DMS53 treated with DMSO at 0.1 percent for 48 hours (cell line): ENCODE measurements at regions not wholly inside any gene's neighbourhood (a gene's known extent, or its start where the extent isn't known, plus 50 kb on each side); places are given as distances from the start of the nearest gene placed in this dataset.

Experiments used
- DNase-seq: peaks from one replicate; lab custom pipeline; 2025; ENCODE audit not compliant: unreplicated experiment; lab: John Stamatoyannopoulos, UW

DNA sequence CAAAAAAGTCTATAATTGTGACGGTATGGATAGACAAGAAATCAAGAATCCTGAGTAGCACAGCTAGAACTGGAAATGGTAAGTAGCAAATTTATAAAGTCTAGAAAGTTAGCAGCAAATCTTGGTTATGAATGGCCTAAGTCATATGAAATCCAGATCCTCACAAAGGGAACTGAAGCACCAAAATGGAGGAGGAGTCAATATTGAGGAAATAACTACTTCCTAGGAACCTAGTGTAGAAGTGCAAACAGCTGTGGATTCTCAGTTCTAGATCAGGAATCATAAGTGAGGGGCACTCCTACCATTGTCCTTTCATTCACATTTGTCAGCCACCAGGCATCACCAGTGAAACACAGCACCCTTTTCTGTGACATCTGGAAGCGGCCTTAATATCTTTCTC is 202.2 kb upstream of the DCN start:
- no peak for DNase-seq

DNA sequence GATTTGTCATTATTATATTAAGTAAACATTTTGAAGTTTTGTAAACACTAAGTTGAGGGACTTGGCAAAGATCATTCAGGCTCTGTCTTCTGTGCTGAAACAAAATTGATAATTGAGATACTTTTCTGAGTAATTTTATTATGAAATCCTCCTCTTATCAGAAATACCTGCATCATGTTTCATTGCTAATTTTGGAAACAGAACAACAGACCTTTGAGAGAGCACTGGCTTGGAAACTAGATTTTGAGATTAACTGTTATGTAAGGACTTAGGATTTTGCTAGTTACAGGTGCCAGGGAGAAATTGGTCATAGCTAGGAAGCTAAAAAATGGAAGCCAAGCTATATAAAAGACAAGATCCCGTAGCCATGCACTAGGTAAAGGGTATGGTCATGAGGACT is 201.7 kb upstream of the DCN start:
- no peak for DNase-seq

DNA sequence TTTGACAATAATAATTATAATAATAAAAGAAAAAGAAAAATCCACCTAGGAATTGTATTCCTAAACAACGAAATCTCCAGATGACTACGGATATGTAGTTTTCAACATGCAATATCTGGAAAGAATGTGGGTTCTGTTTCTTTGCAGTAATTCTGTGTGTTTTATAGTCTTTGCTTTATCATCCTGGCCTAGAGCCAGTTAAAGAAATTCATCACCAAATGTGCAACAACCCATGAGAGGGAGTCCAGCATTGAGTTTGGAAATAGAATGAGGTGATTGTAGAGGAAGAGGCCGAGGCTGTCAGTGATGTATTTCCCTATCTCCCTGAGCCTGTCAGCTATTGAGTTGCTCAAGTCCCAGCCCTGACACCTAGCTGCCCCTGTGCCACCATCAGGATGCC is 200.5 kb upstream of the DCN start:
- no peak for DNase-seq

DNA sequence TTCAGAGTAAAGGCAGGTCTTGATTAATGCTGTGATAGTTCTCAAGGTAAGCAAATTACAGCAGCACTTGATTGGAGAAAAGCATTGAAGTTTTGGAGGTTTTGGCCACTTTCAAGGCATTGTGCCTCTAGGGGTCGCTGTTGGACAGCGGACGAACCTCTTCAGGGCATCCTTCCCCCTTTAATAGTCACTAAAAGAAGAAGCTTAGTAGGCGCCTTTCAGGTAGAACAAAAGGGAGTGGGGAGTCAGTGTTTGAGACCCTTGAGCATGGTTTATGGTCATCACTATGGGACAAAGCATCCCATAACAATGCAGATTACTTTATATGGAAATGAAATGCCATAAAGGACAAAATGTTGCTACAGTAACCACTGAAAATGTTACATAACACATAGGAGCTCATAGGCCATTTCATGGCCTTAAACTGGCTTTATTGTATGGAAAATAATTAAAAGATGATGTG is 199.5 kb upstream of the DCN start:
- peak; percentile 79 for DNase-seq

DNA sequence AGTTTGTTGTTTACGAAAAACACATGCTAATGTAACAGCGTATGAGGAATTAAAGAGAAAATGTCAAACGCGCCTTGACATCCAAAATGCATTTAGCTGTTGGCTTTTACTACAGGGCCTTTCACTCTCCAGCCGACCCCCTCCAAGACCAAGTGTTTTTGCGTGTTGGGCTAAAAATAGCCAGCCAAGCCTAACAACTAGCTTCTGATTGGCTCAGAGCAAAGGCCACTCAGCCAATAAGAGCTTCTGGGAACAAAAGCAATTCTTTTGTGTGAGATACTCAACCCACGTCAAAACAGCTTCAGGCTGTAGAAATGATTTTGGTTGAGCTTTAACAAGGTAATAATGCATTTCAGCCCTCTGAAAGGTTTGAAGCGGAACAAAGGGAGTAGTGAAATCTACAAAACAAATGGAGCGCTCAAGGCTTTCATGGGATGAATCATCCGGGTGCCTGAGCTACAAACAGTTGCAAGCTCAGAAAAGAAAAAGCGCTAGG is 198.7 kb upstream of the DCN start:
- DNase-seq = peak; percentile 24

DNA sequence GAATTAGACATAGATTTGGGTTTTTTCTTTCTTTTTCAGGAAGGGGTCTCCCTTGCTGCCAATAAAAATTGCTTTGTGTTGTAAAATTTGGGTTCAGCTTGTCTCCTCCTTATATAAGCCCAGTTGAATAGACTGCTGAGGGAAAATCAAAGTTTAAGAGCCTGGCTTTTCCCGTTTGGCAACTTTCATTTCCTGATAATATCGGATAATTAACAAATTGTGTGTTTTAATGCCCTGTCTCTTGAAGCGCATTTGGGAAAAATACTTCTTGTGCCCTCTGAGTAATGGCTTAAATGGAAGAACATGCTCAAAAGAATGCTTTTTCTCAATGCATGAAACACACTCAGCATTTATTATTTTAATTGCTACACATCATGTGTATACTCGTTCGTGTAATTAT is 198.0 kb upstream of the DCN start:
- DNase-seq = no peak

DNA sequence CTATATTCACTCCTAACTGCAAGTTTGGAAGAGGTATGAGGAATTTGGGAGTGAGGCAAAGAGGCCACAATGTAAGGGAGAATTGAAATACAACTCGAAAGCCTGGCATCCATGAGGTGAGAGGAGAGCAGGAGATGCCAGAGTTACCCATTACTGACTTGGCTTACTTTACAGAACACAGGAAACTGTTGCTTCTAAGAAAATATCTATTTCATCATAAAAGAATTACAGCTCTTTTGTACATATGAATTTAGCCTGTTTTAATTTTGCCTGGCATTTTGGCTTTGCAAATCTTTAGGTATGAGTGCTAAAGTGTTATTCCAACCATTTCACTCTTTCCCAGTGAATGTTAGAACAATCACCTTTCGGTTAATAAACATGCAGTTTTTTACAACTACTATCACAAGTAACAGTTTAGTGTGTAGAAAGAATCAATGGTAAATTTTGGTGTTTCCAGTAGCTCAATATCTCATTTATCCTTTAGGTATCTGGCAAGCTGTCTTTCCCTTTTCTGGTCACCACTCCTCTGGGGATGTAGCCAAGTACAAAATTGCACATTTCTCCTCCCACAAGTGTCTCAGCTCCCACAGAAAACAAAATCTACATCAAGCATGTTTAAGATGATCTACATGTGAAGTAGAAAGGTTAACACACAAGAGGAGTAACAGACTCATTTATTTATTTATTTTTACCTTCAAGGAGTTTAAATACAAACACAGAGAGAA is 196.6 kb upstream of the DCN start:
- no peak for DNase-seq

DNA sequence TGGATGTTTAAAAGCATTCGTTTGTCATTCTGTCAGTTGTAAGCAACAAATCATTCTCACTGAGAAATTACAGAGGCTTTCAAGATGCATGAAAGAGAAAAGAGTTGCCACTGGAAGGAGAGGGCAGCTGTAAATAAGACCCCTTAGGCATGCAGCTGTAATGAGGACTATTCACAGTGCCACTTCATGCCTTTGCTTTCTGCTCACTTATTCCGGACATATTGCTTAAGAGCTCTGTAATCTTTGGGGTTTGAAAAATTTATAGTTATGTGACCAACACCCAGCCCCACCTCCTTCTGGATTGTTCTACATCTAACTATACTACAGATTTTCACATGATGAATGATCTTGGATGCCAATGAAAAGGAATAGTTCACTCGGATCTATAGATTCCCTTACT is 194.8 kb upstream of the DCN start:
- DNase-seq = no peak

DNA sequence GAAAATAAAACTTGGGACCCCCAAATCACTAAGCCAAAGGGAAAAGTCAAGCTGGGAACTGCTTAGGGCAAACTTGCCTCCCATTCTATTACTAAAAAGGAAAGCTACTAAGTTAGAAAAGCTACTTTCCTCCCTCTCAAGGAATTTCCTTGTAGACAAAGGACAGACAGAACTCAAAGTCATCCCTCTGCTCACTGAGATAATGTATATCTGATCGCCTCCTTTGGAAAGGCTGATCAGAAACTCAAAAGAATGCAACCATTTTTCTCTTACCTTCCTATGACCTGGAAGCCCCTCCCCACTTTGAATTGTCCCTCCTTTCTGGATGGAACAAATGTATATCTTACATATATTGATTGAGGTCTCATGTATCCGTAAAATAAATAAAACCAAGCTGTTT is 190.5 kb upstream of the DCN start:
- DNase-seq = no peak

DNA sequence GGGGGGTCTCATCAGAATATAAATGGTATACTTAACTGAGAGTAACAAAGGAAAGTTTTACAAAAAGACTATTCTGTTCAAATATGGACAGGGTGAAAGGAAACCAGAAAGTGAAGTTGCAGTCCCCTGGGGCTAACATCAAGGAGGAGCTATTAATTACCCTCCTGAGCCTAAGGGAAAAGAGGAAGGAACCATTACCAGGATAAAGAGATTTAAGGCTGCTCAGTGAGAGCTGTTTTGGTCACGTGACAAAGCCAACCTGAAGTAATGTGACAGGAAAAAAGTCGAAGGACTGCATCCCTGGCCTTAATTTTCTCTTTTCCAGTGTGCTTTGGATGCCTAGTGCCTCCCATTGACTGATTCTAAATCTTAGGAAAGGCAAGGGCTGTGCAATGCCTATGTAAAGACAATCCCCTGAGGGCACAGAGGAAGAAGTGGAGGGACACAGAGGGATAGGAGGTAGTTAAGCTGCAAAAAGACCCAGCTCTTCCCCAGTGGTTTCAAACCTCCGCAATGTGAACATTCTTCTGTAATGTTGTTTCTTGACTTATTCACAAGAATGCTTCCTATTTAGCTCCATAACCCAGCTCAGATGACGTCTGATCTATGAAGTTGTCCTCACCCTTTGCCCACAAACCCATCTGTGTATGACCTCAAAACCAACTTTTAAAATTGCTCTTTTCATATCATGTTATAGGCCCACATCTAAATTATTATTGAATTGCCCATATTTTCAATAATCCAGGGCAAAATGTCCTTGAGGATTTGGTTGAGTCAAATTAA is 187.7 kb upstream of the DCN start:
- DNase-seq = no peak

DNA sequence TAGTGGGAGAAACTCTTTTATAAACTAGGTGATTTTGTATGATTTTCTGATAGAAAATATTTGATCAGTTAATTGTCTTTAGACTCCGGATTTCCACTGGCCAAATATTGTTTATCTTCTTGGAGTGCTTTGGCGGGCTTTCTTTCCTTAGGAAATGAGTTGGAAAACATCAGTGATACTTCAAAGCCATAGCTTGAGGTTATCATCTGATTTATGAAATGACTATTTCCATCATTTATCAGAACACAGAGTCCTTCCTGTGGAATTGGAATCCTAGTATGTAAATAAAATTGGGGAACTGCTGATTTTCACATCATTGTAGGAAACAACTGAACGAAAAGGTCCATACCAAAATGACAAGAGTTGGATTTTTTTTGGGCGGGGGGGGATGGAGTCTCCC is 186.0 kb upstream of the DCN start:
- DNase-seq = no peak

DNA sequence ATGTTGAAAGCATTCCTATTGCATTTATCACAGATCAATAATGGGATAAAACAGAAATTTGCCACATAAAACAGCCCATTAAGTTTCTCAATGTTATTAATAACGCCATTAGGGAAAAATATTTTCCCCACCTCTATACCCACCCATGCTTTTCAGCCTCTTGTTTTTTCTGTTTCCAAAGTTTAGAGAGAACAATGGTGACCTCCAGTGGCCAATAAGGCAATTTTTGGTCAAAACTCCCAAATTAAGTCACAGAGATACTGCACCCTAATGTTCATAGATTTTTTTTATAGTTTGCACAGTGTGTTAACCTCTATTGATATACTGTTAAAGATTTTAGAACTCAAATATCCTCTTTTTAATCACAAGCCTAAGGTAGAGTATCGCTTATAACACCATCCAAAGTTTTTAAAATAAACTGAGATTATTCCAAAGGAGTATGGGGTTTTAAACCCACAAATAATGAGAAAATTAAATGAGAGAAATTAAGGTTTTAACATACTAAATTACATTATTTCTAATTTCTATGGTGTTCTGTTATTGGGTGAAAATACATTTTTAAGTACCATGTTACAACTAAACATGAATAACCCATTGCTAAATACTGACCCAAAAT is 184.7 kb upstream of the DCN start:
- no peak for DNase-seq

DNA sequence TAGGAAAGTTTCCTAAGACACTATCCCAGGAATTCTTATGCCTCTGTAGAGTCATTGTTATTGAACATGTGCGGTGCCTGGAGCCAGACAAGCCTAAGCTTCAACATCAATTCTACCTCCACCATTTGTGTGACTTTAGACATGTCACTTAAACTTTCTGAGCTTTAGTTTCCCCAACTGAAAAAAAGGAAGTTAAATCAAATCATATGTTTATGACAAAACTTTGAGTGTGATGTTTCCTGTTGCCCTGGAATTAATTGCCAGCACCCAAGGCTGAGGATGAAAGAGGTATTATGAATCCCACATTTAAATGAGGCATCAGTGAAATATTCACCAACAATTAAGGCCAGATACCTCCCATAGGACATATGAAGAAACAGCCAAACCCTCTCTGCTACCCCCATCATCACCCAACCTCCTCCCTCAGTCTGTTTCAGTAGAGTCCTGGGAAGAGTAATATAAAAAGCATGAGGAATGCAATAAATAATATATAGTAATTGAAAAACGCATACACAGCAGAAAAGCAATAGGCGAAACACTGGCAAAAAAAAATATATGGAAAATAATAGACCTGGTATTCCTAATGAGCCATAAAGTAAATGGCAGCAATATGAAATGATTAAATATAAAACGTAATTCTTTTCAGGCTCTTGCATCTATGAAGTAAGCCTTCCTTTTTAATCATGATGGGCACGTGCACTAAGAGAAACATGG is 182.0 kb upstream of the DCN start:
- no peak for DNase-seq

DNA sequence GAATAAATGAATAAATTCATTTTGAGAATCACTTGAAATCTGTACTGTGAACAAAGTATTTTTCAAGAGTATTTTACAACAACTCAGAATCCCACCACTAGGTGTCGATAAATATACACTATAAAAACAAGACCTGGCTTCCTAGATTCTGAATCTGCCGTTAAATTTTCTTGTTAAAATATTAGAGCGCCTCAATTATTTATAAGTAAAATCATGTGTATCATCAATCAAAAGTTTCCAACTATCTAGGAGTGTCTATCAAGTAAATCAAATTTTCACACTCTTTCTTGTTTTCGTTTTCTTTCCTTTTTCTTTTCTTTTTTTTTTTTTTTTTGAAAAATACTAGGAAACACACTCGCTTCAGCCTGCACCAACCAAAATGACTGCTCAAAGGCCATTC is 179.2 kb upstream of the DCN start:
- DNase-seq = peak; percentile 52

DNA sequence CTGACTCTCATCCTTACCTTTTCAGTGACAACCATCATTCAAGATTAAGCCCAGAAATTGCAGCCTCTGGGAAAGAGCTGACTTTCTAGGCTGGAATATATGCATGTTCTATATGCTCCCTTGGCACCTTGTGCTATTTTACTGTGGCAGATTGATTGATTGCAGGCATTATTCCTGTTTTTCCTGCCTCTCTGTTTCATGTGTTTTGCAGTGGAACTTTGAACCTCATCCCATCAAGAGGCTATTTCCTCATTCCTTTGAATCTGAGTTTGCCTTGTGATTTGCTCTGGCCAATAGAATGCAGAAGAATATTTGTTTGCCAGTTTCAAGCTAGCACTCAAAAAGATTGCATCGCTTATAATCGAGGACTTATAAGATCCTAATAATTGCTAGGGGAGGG is 174.8 kb upstream of the DCN start:
- DNase-seq = peak; percentile 14

DNA sequence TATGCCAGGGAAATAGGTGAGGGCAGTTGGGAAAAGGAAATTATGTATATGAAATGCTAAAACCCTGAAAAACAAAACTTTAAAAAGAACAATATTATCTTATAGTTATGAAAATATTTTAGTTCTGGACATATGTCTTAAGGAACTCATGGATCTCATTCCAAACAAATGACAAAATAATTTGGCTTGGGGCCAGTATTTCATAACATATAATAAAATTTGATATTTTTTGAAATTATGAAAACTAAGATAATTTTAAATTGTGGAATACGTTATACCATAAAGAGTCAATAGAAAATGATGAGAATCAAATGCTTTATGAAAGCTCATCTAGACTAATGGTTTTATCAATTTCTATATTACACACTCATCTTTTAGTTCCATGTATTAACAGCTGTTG is 173.8 kb upstream of the DCN start:
- DNase-seq = no peak

DNA sequence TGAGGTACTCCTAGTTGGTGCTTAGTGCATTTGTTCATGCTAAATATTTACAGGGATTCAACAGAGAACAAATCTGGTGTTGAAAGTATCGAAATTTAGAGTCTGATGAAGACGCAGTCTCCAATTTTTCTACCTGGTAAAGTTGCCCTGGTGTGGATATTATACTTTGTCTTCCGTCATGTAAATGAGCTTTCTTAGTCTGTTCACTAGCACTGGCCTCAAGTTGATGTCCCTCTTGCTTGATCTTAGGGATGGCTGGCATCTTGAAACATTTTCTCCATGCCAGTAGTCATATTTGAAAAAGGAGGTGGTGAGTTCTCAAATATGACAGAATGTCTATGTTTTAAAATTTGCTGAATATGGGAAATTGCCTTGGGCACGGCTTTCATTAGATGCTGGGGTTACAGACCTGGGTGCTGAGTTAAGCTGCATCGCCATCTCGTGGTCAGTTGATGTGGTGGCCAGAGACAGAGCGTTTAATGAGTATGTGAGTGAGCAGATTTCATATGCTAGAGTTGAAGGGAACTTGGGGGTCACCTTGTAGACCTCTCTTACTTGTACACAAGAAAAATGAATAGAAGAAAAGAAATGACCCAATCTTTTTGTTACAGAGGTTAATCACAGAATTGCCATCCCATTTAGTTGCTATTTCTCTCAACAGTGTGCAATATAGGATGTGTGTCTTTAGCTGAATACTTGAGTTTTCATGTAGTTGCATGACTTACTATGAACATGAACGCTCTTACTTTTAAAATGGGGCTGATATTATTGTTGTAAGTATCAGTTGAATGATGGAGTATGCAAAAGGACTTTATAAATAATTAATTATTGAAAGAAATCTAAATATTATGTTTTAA is 172.8 kb upstream of the DCN start:
- peak; percentile 81 for DNase-seq

DNA sequence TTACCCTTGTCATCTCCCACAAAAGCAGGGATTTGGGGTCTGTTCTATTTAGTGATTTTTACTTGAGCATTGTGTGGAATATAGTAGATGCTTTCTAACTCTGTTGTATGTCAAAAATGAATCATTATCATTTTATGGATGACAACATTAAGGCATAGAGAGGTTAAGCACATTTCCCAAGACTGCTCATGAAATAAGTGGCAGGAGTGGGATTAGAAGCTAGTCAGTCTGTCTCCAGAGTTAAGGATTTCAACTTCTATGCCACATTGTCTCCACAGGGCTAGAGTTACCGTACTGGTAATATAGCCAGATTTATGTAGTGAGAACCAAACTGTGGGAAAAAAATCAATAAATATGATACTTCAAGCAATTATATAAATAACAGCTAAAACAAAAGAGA is 170.6 kb upstream of the DCN start:
- no peak for DNase-seq

DNA sequence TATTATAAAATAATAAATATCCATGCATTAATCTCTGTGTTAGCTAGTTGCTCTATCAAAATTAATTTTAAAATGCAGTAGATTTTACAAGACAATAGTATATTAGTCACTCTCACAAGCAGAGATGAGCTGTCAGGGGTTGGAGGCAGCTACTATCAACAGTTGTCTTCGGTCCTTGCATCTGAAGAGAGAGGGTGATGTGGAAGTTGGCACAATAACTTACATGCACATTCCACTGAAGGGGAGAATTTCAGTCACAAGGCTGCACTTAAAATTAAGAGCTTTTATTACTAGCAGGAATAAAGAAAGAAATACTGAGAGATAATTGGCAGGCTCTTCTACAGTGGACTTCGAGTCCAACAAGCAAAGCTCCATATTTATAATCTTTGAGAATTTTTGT is 166.9 kb upstream of the DCN start:
- DNase-seq = no peak

DNA sequence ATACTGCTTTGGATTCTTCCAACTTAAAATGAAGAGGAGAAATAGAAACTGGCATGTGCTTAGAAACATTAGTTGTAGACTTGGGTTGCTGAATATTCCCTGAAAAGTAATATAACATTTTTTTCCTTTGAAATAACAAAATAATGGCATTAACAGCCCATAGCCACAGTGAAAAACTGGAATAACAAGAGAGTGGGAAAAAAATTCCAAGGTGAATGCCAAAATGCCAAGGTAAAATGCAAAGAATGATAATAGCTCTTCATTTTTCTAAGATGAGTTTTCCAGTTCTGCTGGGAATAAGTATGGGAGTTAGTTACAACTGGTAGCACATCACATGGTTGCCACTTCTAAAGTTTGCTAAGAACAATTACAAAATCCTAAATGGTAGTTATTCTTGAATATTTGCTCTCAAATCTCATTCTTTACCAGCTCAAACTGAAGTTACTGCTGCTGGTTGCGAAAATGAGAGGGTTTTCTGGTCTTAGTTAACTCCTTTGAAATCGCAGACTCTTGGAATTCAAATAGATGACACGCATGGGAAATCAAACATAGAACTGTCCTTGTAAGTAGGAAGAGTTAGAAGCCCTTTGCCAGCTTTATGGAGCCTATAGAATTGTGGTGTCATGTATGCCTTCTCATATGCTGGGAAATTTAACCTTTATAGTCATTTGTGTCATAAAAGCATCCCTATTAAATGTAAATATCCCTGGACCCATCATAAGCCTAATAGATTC is 165.0 kb upstream of the DCN start:
- DNase-seq = no peak
